Type B pancreatic cell (in vitro differentiated cells): ENCODE measurements at regions not wholly inside any gene's neighbourhood (a gene's known extent, or its start where the extent isn't known, plus 50 kb on each side); places are given as distances from the start of the nearest gene placed in this dataset.

Experiments
- DNase-seq: peaks from one replicate; pipeline ENCODE4 v3.0.0; 2021; ENCODE audit warnings: mixed read lengths; ENCODE audit not compliant: unreplicated experiment; ENCODE audit errors: extremely low spot score
- H3K27ac Mint-ChIP-seq: 2 replicates; pipeline ENCODE4 v1.8.0; 2021; ENCODE audit warnings: mild to moderate bottlenecking, mixed read lengths
- H3K27me3 Mint-ChIP-seq: 2 replicates; pipeline ENCODE4 v1.8.0; 2021; ENCODE audit warnings: mixed read lengths
- H3K36me3 Mint-ChIP-seq: 2 replicates; pipeline ENCODE4 v1.8.0; 2021; ENCODE audit warnings: mixed read lengths
- H3K4me1 Mint-ChIP-seq: one replicate; pipeline ENCODE4 v1.8.0; 2021; ENCODE audit warnings: mixed read lengths; ENCODE audit not compliant: unreplicated experiment
- H3K4me3 Mint-ChIP-seq: 2 replicates; pipeline ENCODE4 v1.8.0; 2021; ENCODE audit warnings: mild to moderate bottlenecking, mixed read lengths
- H3K9me3 Mint-ChIP-seq: 2 replicates; pipeline ENCODE4 v1.8.0; 2021; ENCODE audit warnings: mixed read lengths
- CTCF ChIP-seq: fragments of 200-600 bp; sonication (generic); conservative IDR thresholded peaks from 2 replicates; pipeline ENCODE4 v1.5.0; 2021; ENCODE audit warnings: antibody characterized with exemption, mild to moderate bottlenecking

GRCh38 chr12:127301876-127302275 is 965.1 kb upstream of the TMEM132C start:
- Mint-ChIP-seq H3K27ac (no peak overlapping the region), H3K9me3 (no peaks in the 10 kb centered on the region), H3K4me3 (no peak overlapping the region), H3K4me1 (no peaks in the 10 kb centered on the region), H3K27me3 (peaks cover 9% of the 10 kb centered on the region), H3K36me3 (no peaks in the 10 kb centered on the region)
- TF ChIP-seq CTCF: no peak
- DNase-seq: no peak

GRCh38 chr12:127304751-127305725 is 961.9 kb upstream of the TMEM132C start:
- Mint-ChIP-seq H3K27ac (no peak overlapping the region), H3K36me3 (no peaks in the 10 kb centered on the region), H3K27me3 (peaks cover 9% of the 10 kb centered on the region), H3K4me1 (no peaks in the 10 kb centered on the region), H3K4me3 (no peak overlapping the region), H3K9me3 (no peaks in the 10 kb centered on the region)
- DNase-seq: no peak
- no peak for TF ChIP-seq CTCF

- peaks cover 11% of the 10 kb centered on the region for H3K27me3 Mint-ChIP-seq
- no peak overlapping the region for H3K27ac Mint-ChIP-seq
- no peak for TF ChIP-seq CTCF
Measured at GRCh38 chr12:127306604-127307215, 960.3 kb upstream of the TMEM132C start.

GRCh38 chr12:127307528-127307927 is 959.4 kb upstream of the TMEM132C start:
- Mint-ChIP-seq H3K27me3 (peaks cover 11% of the 10 kb centered on the region), H3K9me3 (no peaks in the 10 kb centered on the region), H3K27ac (no peak overlapping the region), H3K36me3 (no peaks in the 10 kb centered on the region), H3K4me1 (no peaks in the 10 kb centered on the region), H3K4me3 (no peak overlapping the region)
- DNase-seq: no peak
- no peak for TF ChIP-seq CTCF

More at GRCh38 chr12:127306604-127307215, 960.3 kb upstream of the TMEM132C start:
- H3K36me3 Mint-ChIP-seq: no peaks in the 10 kb centered on the region
- no peak for DNase-seq
- no peak overlapping the region for H3K4me3 Mint-ChIP-seq
- no peaks in the 10 kb centered on the region for H3K9me3 Mint-ChIP-seq
- no peaks in the 10 kb centered on the region for H3K4me1 Mint-ChIP-seq

GRCh38 chr12:127308148-127308547 is 958.8 kb upstream of the TMEM132C start:
- no peak overlapping the region for H3K27ac Mint-ChIP-seq
- peaks cover 11% of the 10 kb centered on the region for H3K27me3 Mint-ChIP-seq
- DNase-seq: no peak
- H3K4me3 Mint-ChIP-seq: no peak overlapping the region
- no peak for TF ChIP-seq CTCF
- no peaks in the 10 kb centered on the region for H3K4me1 Mint-ChIP-seq
- no peaks in the 10 kb centered on the region for H3K9me3 Mint-ChIP-seq
- no peaks in the 10 kb centered on the region for H3K36me3 Mint-ChIP-seq
